WI38 (cell line): ENCODE measurements at regions not wholly inside any gene's neighbourhood (a gene's known extent, or its start where the extent isn't known, plus 50 kb on each side); places are given as distances from the start of the nearest gene placed in this dataset.

ENCODE experiments used
- H3K4me3 ChIP-seq: 2 replicates; pipeline ENCODE4 v1.5.1; 2011; ENCODE audit warnings: low read depth, mild to moderate bottlenecking, control low read depth, low read length
- TF ChIP-seq, protein P1 (sequence below): IDR thresholded peaks from 2 replicates; pipeline ENCODE4 v1.5.1; 2012; ENCODE audit warnings: low read depth, mild to moderate bottlenecking, control low read depth, low read length

DNA sequence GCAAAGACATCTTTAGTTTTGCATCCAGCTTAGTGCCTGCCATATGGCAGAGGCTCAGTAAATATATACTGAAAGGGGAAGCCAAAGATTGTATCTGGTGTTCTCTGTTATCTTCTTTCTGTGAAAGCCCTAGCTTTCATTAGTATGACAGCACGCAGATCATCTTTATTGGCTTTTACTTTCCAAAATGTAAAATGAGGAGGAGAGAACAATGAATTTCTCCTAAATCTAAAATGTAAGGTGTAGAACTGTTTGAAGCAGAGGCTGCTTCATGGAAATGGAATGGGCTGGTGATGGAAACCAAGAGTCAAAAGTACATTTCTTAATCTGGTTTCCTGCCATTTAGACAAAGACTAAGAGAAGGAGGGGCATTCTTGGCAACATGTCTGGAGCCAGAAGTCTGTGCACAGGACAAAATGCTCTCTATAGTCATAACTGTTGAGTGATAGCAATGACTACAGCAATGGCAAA is 1029.9 kb upstream of the PIK3C3 start:
- TF ChIP-seq, protein P1, sequence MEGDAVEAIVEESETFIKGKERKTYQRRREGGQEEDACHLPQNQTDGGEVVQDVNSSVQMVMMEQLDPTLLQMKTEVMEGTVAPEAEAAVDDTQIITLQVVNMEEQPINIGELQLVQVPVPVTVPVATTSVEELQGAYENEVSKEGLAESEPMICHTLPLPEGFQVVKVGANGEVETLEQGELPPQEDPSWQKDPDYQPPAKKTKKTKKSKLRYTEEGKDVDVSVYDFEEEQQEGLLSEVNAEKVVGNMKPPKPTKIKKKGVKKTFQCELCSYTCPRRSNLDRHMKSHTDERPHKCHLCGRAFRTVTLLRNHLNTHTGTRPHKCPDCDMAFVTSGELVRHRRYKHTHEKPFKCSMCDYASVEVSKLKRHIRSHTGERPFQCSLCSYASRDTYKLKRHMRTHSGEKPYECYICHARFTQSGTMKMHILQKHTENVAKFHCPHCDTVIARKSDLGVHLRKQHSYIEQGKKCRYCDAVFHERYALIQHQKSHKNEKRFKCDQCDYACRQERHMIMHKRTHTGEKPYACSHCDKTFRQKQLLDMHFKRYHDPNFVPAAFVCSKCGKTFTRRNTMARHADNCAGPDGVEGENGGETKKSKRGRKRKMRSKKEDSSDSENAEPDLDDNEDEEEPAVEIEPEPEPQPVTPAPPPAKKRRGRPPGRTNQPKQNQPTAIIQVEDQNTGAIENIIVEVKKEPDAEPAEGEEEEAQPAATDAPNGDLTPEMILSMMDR: no peak
- H3K4me3 ChIP-seq: no peak overlapping the region

DNA sequence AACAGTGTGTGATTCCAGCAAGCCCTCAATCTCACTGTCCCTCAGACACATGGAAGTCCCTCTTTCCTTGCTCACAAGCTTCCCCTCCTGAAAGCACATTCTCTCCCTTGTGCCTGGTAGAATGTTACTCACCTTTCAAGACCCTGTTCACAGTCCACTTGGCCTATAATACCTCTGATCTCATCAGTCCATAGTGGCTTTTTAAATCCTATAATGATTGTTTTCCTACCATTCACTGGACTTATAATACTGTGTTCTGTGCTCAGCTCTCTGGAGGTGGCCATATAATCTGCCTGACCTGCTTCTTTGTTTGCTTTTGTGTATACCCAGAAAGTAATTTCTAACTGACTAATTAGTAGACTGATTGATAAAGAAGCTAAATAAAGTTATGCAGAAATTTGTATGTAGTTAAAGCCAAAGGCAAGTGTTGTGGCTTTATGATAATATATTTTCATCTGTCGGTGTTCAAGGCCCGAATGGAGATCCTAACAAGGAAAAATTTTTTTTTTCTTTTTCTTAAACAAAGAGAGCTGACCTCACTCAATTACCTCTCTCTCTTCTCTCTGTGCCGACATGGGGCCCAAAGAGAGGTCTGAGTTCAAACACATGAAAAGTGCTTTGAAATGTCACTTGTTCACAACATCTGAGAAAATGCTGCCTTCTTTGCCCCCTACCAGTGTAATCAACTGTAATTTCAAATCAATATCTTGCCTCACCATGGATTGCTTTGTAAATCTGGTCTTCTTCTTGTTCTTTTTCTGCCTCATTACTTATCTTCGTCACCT is 1033.0 kb upstream of the PIK3C3 start:
- TF ChIP-seq, protein P1: no peak

DNA sequence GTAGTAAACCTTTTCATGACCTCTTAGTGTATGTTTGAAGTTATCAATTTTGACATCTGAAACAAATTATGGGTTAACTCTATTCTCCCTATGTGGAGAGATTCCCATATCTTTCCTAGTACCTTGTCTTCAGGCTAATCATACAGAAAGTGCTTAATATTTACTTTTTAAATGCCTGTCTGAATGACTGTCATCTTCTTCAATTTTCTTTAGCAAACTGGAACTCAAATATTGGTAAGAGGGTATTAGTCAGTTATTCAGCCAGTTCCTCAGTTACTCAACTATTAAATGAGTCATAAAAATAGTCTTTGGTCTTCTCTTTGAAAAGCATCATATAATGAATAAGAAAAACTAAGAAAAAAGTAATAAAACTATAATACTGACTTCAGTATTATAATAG is 1038.0 kb upstream of the PIK3C3 start:
- no peak overlapping the region for H3K4me3 ChIP-seq
- TF ChIP-seq, protein P1: no peak

More for the DNA sequence above, 1033.0 kb upstream of the PIK3C3 start:
- no peak overlapping the region for H3K4me3 ChIP-seq

DNA sequence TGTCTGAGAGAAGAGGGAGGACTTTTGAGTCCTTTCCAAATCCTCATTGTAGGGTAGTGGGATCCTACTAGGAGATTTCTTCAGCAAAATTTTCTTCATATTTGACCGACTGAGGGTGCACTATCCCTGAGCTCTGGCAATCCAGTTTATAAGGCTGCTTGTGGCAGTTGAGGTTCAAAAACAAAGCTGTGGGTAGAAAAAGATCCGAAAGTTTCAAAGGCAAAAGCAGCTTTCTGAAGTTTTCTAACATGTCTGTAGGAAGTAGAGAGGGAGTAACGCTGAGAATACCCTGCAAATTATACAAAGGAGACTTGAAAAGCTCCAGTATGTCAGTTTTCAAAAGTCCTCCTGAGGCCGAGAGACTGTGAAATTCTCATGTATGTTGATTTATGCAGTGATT is 1039.3 kb upstream of the PIK3C3 start:
- H3K4me3 ChIP-seq: no peak overlapping the region
- TF ChIP-seq, protein P1: no peak

DNA sequence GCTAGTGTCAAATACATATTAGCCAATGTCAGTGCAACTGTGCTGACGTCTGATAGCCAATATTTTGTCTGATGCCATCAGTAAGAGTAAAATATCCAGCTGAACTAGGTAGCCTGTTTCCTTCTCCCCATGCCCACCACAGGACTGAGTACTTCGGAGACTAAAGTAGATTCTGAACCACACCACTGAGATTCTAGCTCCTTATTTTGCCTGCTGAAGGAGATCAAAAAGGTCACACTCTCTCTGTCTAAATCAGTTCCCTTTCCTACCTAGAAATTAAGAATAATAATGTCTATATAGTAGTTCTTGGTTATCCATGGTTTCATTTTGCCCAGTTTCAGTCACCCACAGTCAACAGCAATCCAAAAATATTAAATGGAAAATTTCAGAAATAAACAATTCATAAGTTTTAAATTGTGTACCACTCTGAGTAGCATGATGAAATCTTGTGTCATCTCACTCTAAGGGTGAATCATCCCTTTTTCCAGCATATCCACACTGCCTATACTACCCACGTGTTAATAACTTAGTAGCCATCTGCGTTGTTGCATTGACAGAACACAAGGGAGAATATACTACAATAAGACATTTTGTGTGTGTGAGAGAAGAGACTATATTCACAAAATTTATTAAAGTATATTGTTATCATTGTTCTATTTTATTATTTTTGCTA is 1043.3 kb upstream of the PIK3C3 start:
- TF ChIP-seq, protein P1: no peak
- H3K4me3 ChIP-seq: no peak overlapping the region

DNA sequence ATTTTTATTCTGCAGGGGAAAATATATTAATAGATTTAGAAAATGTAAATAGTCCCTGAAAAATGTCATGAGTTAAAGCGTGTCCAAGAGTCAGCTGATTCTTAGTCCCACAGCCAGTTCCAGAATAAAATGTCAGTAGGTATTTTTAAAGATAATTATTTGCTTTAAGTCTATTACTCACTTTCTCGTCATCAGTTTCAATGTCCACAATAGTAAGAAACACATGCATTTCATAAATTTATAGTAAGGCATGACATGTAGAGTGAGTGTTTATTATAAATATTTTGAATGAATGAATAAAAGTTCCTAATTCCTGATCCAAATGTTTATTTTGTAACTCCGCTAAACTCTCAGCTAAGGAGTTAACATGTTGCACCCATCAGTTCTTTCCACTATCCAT is 1044.0 kb upstream of the PIK3C3 start:
- TF ChIP-seq, protein P1: no peak
- no peak overlapping the region for H3K4me3 ChIP-seq

DNA sequence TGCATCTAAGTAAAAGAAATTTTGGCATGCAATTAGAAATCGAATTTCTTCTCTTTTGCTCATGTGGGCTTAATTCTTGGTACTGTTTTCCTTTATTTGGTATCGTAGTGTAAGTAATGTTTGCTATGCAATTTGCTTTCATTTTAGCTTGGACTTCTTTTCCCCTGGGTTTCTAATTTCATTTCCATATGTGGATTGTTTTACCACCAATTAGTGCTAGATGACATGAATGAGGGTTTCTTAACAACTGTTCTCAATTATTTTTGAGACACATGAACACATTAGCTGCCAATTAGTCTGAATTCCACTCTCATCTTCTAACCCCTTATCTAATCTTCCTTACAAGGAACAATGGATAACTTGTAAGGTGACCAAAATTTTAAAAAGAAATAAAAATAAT is 1047.2 kb upstream of the PIK3C3 start:
- TF ChIP-seq, protein P1: no peak
- H3K4me3 ChIP-seq: no peak overlapping the region
